Natural killer cell (primary cell): ENCODE measurements at regions not wholly inside any gene's neighbourhood (a gene's known extent, or its start where the extent isn't known, plus 50 kb on each side); places are given as distances from the start of the nearest gene placed in this dataset.

Experiments used
- ATAC-seq, 3 donors: fragments of 150-1000 bp in 2 of 3; fragments of 200-7000 bp in 1 of 3; cut with Tn5 transposase; 1 replicate in 1 of 3; 2 replicates in 2 of 3; pipeline ENCODE4 v1.10.0; 2021; ENCODE audit warnings: mild to moderate bottlenecking in 2 of 3, moderate library complexity in 2 of 3
- DNase-seq, 2 donors: peaks; one replicate each; pipeline versions ENCODE4 v3.0.0 to v3.0.0-alpha.2; 2013 to 2021; ENCODE audit warnings: mixed read lengths in 1 of 2
- H3K27ac ChIP-seq: one replicate; pipeline ENCODE4 v1.5.1; 2013; ENCODE audit warnings: mild to moderate bottlenecking, low read length
- H3K27me3 ChIP-seq: one replicate; pipeline ENCODE4 v1.6.1; 2013; ENCODE audit warnings: low read length; ENCODE audit not compliant: control insufficient read depth, insufficient read depth
- H3K36me3 ChIP-seq: one replicate; pipeline ENCODE4 v1.6.1; 2013; ENCODE audit warnings: low read length; ENCODE audit not compliant: control insufficient read depth, insufficient read depth
- H3K4me1 ChIP-seq: one replicate; pipeline ENCODE4 v1.6.1; 2013; ENCODE audit warnings: low read length; ENCODE audit not compliant: control insufficient read depth, insufficient read depth
- H3K4me3 ChIP-seq: one replicate; pipeline ENCODE4 v1.5.1; 2013; ENCODE audit warnings: low read length
- H3K9me3 ChIP-seq: one replicate; pipeline ENCODE4 v1.6.1; 2013; ENCODE audit warnings: low read length; ENCODE audit not compliant: control insufficient read depth, insufficient read depth
- H3K27ac Mint-ChIP-seq, 2 donors: one replicate each; pipeline ENCODE4 v1.8.0; 2022; ENCODE audit warnings: mild to moderate bottlenecking in 2 of 2, mixed read lengths in 2 of 2, moderate library complexity in 1 of 2
- H3K27me3 Mint-ChIP-seq, 2 donors: one replicate each; pipeline ENCODE4 v1.8.0; 2022; ENCODE audit warnings: low read depth in 2 of 2, mixed read lengths in 2 of 2
- H3K36me3 Mint-ChIP-seq: one replicate; pipeline ENCODE4 v1.8.0; 2022; ENCODE audit warnings: mixed read lengths
- H3K4me1 Mint-ChIP-seq, 2 donors: one replicate each; pipeline ENCODE4 v1.8.0; 2022; ENCODE audit warnings: mixed read lengths in 2 of 2
- H3K4me3 Mint-ChIP-seq: one replicate; pipeline ENCODE4 v1.8.0; 2022; ENCODE audit warnings: mild to moderate bottlenecking, moderate library complexity, mixed read lengths
- H3K9me3 Mint-ChIP-seq, 2 donors: one replicate each; pipeline ENCODE4 v1.8.0; 2022; ENCODE audit warnings: mixed read lengths in 2 of 2
- CTCF ChIP-seq: fragments of 200-600 bp; IDR thresholded peaks from one replicate; pipeline ENCODE4 v1.8.0; 2022; ENCODE audit warnings: antibody characterized with exemption
- WGBS: methylation state at CpG from one replicate; pipeline ENCODE4 v1.1.7; 2013; ENCODE audit warnings: missing lambda C conversion rate; ENCODE audit not compliant: insufficient coverage; 5-methylcytosine and 5-hydroxymethylcytosine counted together
- intact Hi-C: fragments of 100-400 bp; cut with micrococcal nuclease; formaldehyde crosslinking; loops from one replicate; pipeline ENCODE4 v1.14.2; 2022

- H3K27ac Mint-ChIP-seq, result no peak overlapping the region
- H3K9me3 Mint-ChIP-seq, result no peaks in the 10 kb centered on the region
- no peaks in the 10 kb centered on the region for H3K4me1 ChIP-seq
- no peaks in the 10 kb centered on the region for H3K36me3 Mint-ChIP-seq
- no peak for DNase-seq
- no peak overlapping the region for H3K27ac ChIP-seq
- intact Hi-C loops, result no loop called here
- no peak overlapping the region for H3K4me3 ChIP-seq
- ATAC-seq, result no peak
- H3K36me3 ChIP-seq, result no peaks in the 10 kb centered on the region
- H3K9me3 ChIP-seq, result no peaks in the 10 kb centered on the region
- 67% methylated on average over 2 of the region's 2 CpGs for WGBS
- H3K4me3 Mint-ChIP-seq, result no peak overlapping the region
- H3K4me1 Mint-ChIP-seq, result no peaks in the 10 kb centered on the region
- H3K27me3 Mint-ChIP-seq, result no peaks in the 10 kb centered on the region
- no peak for TF ChIP-seq CTCF
- H3K27me3 ChIP-seq, result no peaks in the 10 kb centered on the region
Observed at GRCh38 chr11:37727371-37727770, 1129.3 kb upstream of the RAG2 start.

GRCh38 chr11:37724315-37724714, 1126.3 kb upstream of the RAG2 start:
- Histone ChIP-seq H3K27me3 (no peaks in the 10 kb centered on the region), H3K4me1 (no peaks in the 10 kb centered on the region), H3K36me3 (no peaks in the 10 kb centered on the region), H3K4me3 (no peak overlapping the region), H3K9me3 (no peaks in the 10 kb centered on the region), H3K27ac (no peak overlapping the region)
- DNase-seq, result no peak
- Mint-ChIP-seq H3K27ac (no peak overlapping the region), H3K9me3 (no peaks in the 10 kb centered on the region), H3K4me1 (no peaks in the 10 kb centered on the region), H3K36me3 (no peaks in the 10 kb centered on the region), H3K27me3 (no peaks in the 10 kb centered on the region), H3K4me3 (no peak overlapping the region)
- intact Hi-C loops, result no loop called here
- WGBS, result 88% methylated on average over 3 of the region's 4 CpGs
- ATAC-seq, result no peak
- no peak for TF ChIP-seq CTCF

GRCh38 chr11:37721485-37721884, 1123.4 kb upstream of the RAG2 start:
- WGBS, result 100% methylated on average over 1 of the region's 2 CpGs
- H3K36me3 Mint-ChIP-seq, result peaks cover 7% of the 10 kb centered on the region
- H3K36me3 ChIP-seq, result no peaks in the 10 kb centered on the region

More at GRCh38 chr11:37721485-37721884, 1123.4 kb upstream of the RAG2 start:
- H3K9me3 Mint-ChIP-seq, result no peaks in the 10 kb centered on the region
- DNase-seq (no peak), ATAC-seq (no peak)
- Histone ChIP-seq H3K9me3 (no peaks in the 10 kb centered on the region), H3K4me3 (no peak overlapping the region), H3K27me3 (no peaks in the 10 kb centered on the region), H3K27ac (no peak overlapping the region), H3K4me1 (no peaks in the 10 kb centered on the region)
- intact Hi-C loops, result no loop called here
- H3K4me1 Mint-ChIP-seq, result no peaks in the 10 kb centered on the region
- no peak overlapping the region for H3K27ac Mint-ChIP-seq
- no peak for TF ChIP-seq CTCF
- no peak overlapping the region for H3K4me3 Mint-ChIP-seq
- H3K27me3 Mint-ChIP-seq, result no peaks in the 10 kb centered on the region
